A549 (cell line): ENCODE measurements at regions not wholly inside any gene's neighbourhood (a gene's known extent, or its start where the extent isn't known, plus 50 kb on each side); places are given as distances from the start of the nearest gene placed in this dataset.

Experiments
- ATAC-seq, 2 experiments: fragments of 200-7000 bp in 1 of 2; fragments of >200 bp in 1 of 2; cut with Nextera tagmentation in 1 of 2; cut with Tn5 transposase in 1 of 2; 3 replicates each; pipeline versions ENCODE4 v1.8.0 to v1.9.1; 2018 to 2020; ENCODE audit warnings: mild to moderate bottlenecking in 1 of 2, moderate library complexity in 1 of 2
- CTCF ChIA-PET: fragments of 300-600 bp; sonication (Branson Sonifier 250); formaldehyde crosslinking; extraction: SDS; loops from one replicate; lab custom pipeline; 2021; ENCODE audit warnings: antibody characterized with exemption, inconsistent platforms; lab: Yijun Ruan, JAX
- POLR2A ChIA-PET: fragments of 350-600 bp; formaldehyde crosslinking; extraction: SDS; loops from one replicate; lab custom pipeline; 2021; ENCODE audit warnings: antibody characterized with exemption, inconsistent platforms; lab: Yijun Ruan, JAX
- DNase-seq, 2 experiments: peaks; one replicate each; pipeline versions ENCODE4 v3.0.0 to v3.0.0-alpha.2; 2011 to 2016; ENCODE audit warnings: low read depth in 1 of 2, low spot score in 1 of 2
- FAIRE-seq: peaks from 2 replicates; lab custom pipeline; 2011; peaks lifted over from hg19 to GRCh38; lab: Jason Lieb, UNC
- H3K27ac ChIP-seq, 2 experiments: fragments of >200 bp; sonication (Bioruptor Twin); formaldehyde crosslinking; 3 replicates each; pipeline ENCODE4 v1.5.1; 2016 to 2017
- H3K4me1 ChIP-seq: fragments of >200 bp; sonication (Bioruptor Twin); formaldehyde crosslinking; 3 replicates; pipeline ENCODE4 v1.6.1; 2016
- H3K4me2 ChIP-seq: fragments of >200 bp; sonication (Bioruptor Twin); formaldehyde crosslinking; 3 replicates; pipeline ENCODE4 v1.6.1; 2016
- H3K4me3 ChIP-seq: fragments of >200 bp; sonication (Bioruptor Twin); formaldehyde crosslinking; 3 replicates; pipeline ENCODE4 v1.5.1; 2016
- H3K9me3 ChIP-seq: fragments of >200 bp; sonication (Bioruptor Twin); formaldehyde crosslinking; 3 replicates; pipeline ENCODE4 v1.6.1; 2016
- BHLHE40 ChIP-seq: IDR thresholded peaks from 2 replicates; pipeline ENCODE4 v1.6.1; 2012; ENCODE audit warnings: low read depth, low read length, inconsistent platforms
- CBX8 ChIP-seq: fragments of 200-600 bp; sonication (generic); IDR thresholded peaks from 2 replicates; pipeline ENCODE4 v1.6.1; 2016
- CEBPB ChIP-seq, 2 experiments: fragments of >200 bp in 1 of 2; sonication (Bioruptor Twin) in 1 of 2; formaldehyde crosslinking in 1 of 2; IDR thresholded peaks; 2 replicates each; pipeline ENCODE4 v1.6.1; 2012 to 2016
- CHD2 ChIP-seq: fragments of 150-350 bp; IDR thresholded peaks from 2 replicates; pipeline ENCODE4 v1.6.1; 2014; ENCODE audit warnings: low read length; ENCODE audit not compliant: partially characterized antibody
- EHF ChIP-seq: fragments of 250-450 bp; sonication (Bioruptor Pico); IDR thresholded peaks from 2 replicates; pipeline ENCODE4 v1.5.0; 2020; ENCODE audit warnings: mild to moderate bottlenecking
- ESRRA ChIP-seq: fragments of 150-350 bp; IDR thresholded peaks from 2 replicates; pipeline ENCODE4 v1.6.1; 2014; ENCODE audit warnings: mild to moderate bottlenecking, low read length, borderline replicate concordance
- FOSB ChIP-seq: fragments of 250-450 bp; sonication (Bioruptor Pico); IDR thresholded peaks from 2 replicates; pipeline ENCODE4 v1.5.0; 2020; ENCODE audit warnings: mild to moderate bottlenecking, moderate library complexity
- FOXS1 ChIP-seq: fragments of 250-450 bp; sonication (Bioruptor Pico); IDR thresholded peaks from 2 replicates; pipeline ENCODE4 v1.5.0; 2020; ENCODE audit warnings: mild to moderate bottlenecking, moderate library complexity
- HEYL ChIP-seq: fragments of 250-450 bp; sonication (Bioruptor Pico); IDR thresholded peaks from 2 replicates; pipeline ENCODE4 v1.8.0; 2021; ENCODE audit warnings: mild to moderate bottlenecking, moderate library complexity
- HOXB13 ChIP-seq: fragments of 250-450 bp; sonication (Bioruptor Pico); IDR thresholded peaks from 2 replicates; pipeline ENCODE4 v1.5.0; 2020; ENCODE audit warnings: low read depth, mild to moderate bottlenecking, moderate library complexity
- JUN ChIP-seq, 2 experiments: fragments of >200 bp; sonication (Bioruptor Twin); formaldehyde crosslinking; IDR thresholded peaks; 2 replicates in 1 of 2; 3 replicates in 1 of 2; pipeline ENCODE4 v1.6.1; 2016 to 2017
- JUNB ChIP-seq: fragments of >200 bp; sonication (Bioruptor Twin); formaldehyde crosslinking; IDR thresholded peaks from 2 replicates; pipeline ENCODE4 v1.6.1; 2016
- MAFK ChIP-seq: fragments of 450-650 bp; IDR thresholded peaks from 2 replicates; pipeline ENCODE4 v1.6.1; 2014; ENCODE audit not compliant: partially characterized antibody
- MAZ ChIP-seq: fragments of 150-350 bp; IDR thresholded peaks from 2 replicates; pipeline ENCODE4 v1.6.1; 2014; ENCODE audit warnings: antibody characterized with exemption, low read depth, low read length, borderline replicate concordance
- NFE2L2 ChIP-seq: fragments of 150-350 bp; conservative IDR thresholded peaks from 2 replicates; pipeline ENCODE4 v1.6.1; 2014; ENCODE audit warnings: low read length
- NR3C1 ChIP-seq: fragments of >200 bp; sonication (Bioruptor Twin); formaldehyde crosslinking; IDR thresholded peaks from 3 replicates; pipeline ENCODE4 v1.6.1; 2017
- PHF8 ChIP-seq: fragments of 200-600 bp; sonication (generic); IDR thresholded peaks from 2 replicates; pipeline ENCODE4 v1.6.1; 2016; ENCODE audit warnings: low read depth, mild to moderate bottlenecking, antibody characterized with exemption, moderate library complexity, borderline replicate concordance
- POLR2AphosphoS2 ChIP-seq: conservative IDR thresholded peaks from 2 replicates; pipeline ENCODE4 v1.6.1; 2012; ENCODE audit warnings: low read length, improper control_type of control experiment, inconsistent platforms
- REST ChIP-seq: fragments of 200-600 bp; sonication (generic); IDR thresholded peaks from 2 replicates; pipeline ENCODE4 v1.6.1; 2016; ENCODE audit warnings: antibody characterized with exemption, mild to moderate bottlenecking, moderate library complexity
- RFX5 ChIP-seq: fragments of 450-650 bp; IDR thresholded peaks from 2 replicates; pipeline ENCODE4 v1.7.1; 2014; ENCODE audit warnings: antibody characterized with exemption, mild to moderate bottlenecking, moderate library complexity
- RNF2 ChIP-seq: fragments of 200-600 bp; sonication (generic); IDR thresholded peaks from 2 replicates; pipeline ENCODE4 v1.6.1; 2016; ENCODE audit warnings: low read depth, mild to moderate bottlenecking, antibody characterized with exemption, moderate library complexity, borderline replicate concordance
- SREBF2 ChIP-seq: fragments of 450-650 bp; IDR thresholded peaks from 2 replicates; pipeline ENCODE4 v1.6.1; 2014; ENCODE audit warnings: mild to moderate bottlenecking, moderate library complexity
- TFCP2L1 ChIP-seq: fragments of 250-450 bp; sonication (Bioruptor Pico); IDR thresholded peaks from 2 replicates; pipeline ENCODE4 v1.5.0; 2021; ENCODE audit warnings: mild to moderate bottlenecking
- TP53 ChIP-seq: fragments of 250-450 bp; sonication (Bioruptor Pico); IDR thresholded peaks from 2 replicates; pipeline ENCODE4 v1.5.0; 2021; ENCODE audit warnings: mild to moderate bottlenecking, moderate library complexity
- WGBS: methylation state at CpG from one replicate; pipeline ENCODE4 v1.1.6; 2017; ENCODE audit errors: missing lambda C conversion rate; 5-methylcytosine and 5-hydroxymethylcytosine counted together
- TF ChIP-seq, protein P1 (sequence below): fragments of 450-650 bp; IDR thresholded peaks from 2 replicates; pipeline ENCODE4 v1.6.1; 2014; ENCODE audit warnings: antibody characterized with exemption
- TF ChIP-seq, protein P2 (sequence below): IDR thresholded peaks from 2 replicates; pipeline ENCODE4 v1.6.1; 2012

DNA sequence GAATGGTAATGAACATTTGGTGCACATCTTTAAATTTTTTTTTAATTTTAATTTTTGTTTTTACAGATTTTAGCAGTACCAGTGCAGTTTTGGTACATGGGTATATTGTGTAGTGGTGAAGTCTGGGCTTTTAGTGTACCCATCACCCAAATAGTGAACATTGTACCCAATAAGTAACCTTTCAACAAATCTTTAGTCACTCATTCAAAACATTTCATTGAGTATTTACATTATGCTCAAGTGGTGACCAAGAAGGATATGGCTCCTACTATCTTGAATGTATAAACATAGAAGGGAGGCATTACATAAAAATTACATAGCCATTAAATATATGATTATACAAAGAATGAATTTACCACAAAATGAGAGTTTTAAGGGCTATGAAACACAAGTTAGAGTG, 223.3 kb downstream of the SPRY1 start:
- TF ChIP-seq RFX5 (no peak), TFCP2L1 (CRISPR knock-in tag) (no peak), REST (no peak), CHD2 (no peak), MAFK (no peak), JUN (IDR thresholded peaks at IDR 0.05) (no peak), CEBPB (IDR thresholded peaks at IDR 0.05) (no peak), FOXS1 (CRISPR knock-in tag) (no peak), TP53 (CRISPR knock-in tag) (no peak), HEYL (CRISPR knock-in tag) (no peak), RNF2 (no peak), JUNB (no peak), SREBF2 (no peak), ESRRA (no peak)
- TF ChIP-seq, protein P1, sequence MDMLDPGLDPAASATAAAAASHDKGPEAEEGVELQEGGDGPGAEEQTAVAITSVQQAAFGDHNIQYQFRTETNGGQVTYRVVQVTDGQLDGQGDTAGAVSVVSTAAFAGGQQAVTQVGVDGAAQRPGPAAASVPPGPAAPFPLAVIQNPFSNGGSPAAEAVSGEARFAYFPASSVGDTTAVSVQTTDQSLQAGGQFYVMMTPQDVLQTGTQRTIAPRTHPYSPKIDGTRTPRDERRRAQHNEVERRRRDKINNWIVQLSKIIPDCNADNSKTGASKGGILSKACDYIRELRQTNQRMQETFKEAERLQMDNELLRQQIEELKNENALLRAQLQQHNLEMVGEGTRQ, result no peak
- POLR2A ChIA-PET, result no interaction called here
- DNase-seq, result no peak
- Histone ChIP-seq H3K9me3 (no peaks in the 10 kb centered on the region), H3K27ac (no peak overlapping the region), H3K4me1 (no peaks in the 10 kb centered on the region), H3K4me2 (0 out of 3 replicates have a peak overlapping the region, but pooled peaks have one; percentile 21), H3K4me3 (no peak overlapping the region)
- CTCF ChIA-PET, result no interaction called here
- ATAC-seq, result no peak
- FAIRE-seq, result no peak

DNA sequence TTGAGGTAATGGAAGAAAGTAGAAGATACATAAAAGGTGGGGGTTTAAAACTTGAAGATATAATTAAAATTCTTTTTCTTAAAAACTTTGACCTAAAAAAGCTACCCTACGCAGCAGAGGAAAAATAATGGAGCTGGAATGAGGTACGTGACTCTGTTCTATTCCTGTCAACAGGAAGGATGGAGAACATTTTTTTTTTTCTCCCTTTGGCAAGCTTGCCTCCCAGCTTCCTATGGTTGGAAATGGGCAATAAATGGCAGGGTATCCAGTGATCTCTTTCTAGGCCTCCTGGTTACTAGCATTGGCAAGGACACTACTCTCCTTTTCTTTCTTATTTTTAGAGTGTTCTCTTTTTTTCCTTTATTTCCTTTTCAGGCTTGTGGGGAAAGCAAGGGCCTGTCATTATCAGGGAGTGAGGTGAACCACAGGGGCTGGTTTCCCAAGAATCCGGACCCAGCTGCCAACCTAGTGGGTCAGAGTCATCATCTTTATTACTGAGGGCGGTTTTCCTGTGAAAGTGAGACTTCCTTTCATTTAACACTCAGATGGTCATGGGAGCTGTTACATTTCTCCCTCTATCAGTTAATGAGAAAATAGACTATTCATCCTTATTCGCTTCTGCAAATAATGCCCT, 224.6 kb downstream of the SPRY1 start:
- CTCF ChIA-PET, result no interaction called here
- no peaks in the 10 kb centered on the region for H3K9me3 ChIP-seq
- DNase-seq (no peak), FAIRE-seq (no peak), ATAC-seq (no peak)
- POLR2A ChIA-PET, result no interaction called here
- TF ChIP-seq, protein P1, result no peak
- TF ChIP-seq NFE2L2, result no peak
- TF ChIP-seq FOSB (CRISPR knock-in tag), result no peak
- no peak for TF ChIP-seq MAZ
- no peak for TF ChIP-seq FOXS1 (CRISPR knock-in tag)
- TF ChIP-seq POLR2AphosphoS2, result no peak
- TF ChIP-seq NR3C1, result no peak
- no peak for TF ChIP-seq ESRRA
- H3K4me1 ChIP-seq, result no peaks in the 10 kb centered on the region
- H3K27ac ChIP-seq, result no peak overlapping the region
- no peak overlapping the region for H3K4me3 ChIP-seq
- H3K4me2 ChIP-seq, result no peak overlapping the region
- WGBS, result 86% methylated on average over 5 of the region's 5 CpGs

GRCh38 chr4:123622572-123622971, 226.0 kb downstream of the SPRY1 start:
- FAIRE-seq (no peak), ATAC-seq (no peak)
- Histone ChIP-seq H3K4me1 (no peaks in the 10 kb centered on the region), H3K4me2 (no peak overlapping the region), H3K27ac (no peak overlapping the region), H3K9me3 (no peaks in the 10 kb centered on the region)
- ChIA-PET CTCF (no interaction called here), POLR2A (no interaction called here)
- WGBS, result 92% methylated on average over 1 of the region's 1 CpG
- TF ChIP-seq HOXB13 (CRISPR knock-in tag) (no peak), EHF (CRISPR knock-in tag) (no peak), CBX8 (no peak), SREBF2 (no peak), BHLHE40 (no peak), PHF8 (no peak), REST (no peak)
- TF ChIP-seq, protein P2, sequence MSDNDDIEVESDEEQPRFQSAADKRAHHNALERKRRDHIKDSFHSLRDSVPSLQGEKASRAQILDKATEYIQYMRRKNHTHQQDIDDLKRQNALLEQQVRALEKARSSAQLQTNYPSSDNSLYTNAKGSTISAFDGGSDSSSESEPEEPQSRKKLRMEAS, result no peak
- TF ChIP-seq, all 56 proteins: peak for 0
- no peak overlapping the region for H3K4me3 ChIP-seq
- DNase-seq, result no peak
